ENCODE measurements at regions not wholly inside any gene's neighbourhood (a gene's known extent, or its start where the extent isn't known, plus 50 kb on each side); places are given as distances from the start of the nearest gene placed in this dataset.
"Not testable (repeated sequence)": the region's sequence is repeated elsewhere in the genome, so short reads cannot be mapped to it uniquely, and the experiment has no call there.

- H3K27me3 ChIP-seq (ENCODE audit: insufficient read depth, low read depth, low read length); H3K79me2 ChIP-seq (replicated peaks; ENCODE audit: insufficient read depth, low read length); H2AFZ ChIP-seq (ENCODE audit: low read depth, low read length); H3F3A ChIP-seq (ENCODE audit: insufficient read depth, low read length, poor library complexity, severe bottlenecking); H3K9ac ChIP-seq (ENCODE audit: low read length); H3K27ac ChIP-seq (ENCODE audit: low read length); H4K20me1 ChIP-seq (ENCODE audit: insufficient read depth); H3K36me3 ChIP-seq (ENCODE audit: insufficient read depth, low read length); H3K9me2 ChIP-seq (ENCODE audit: insufficient read depth, low read length); H3K9me3 ChIP-seq (ENCODE audit: low read length); H3K4me3 ChIP-seq (ENCODE audit: low read length); H3K4me2 ChIP-seq (ENCODE audit: low read length): not testable (repeated sequence)
Observed at GRCh38 chr10:15921423-15921945, 61.2 kb upstream of the MINDY3 start.

DNA sequence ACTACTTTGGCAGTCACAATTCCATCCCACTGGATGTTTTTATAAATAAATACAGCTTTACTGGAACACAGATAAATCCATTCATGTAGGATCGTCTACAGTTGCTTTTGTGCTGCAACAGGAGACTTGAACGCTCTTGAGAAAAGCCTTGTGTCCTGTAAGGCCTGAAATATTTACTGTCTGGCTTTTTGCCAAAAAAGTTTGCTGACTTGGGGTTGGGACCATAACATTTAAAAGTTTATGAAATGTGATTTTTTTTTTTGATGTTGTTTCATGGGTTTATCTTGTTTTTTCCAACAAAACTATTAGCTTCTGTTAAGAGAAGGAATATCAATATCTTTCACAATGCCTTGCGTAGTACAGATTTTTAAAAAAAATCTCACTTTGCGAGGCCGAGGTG is 71.1 kb upstream of the MINDY3 start:
- Histone ChIP-seq H4K20me1 (ENCODE audit: insufficient read depth) (no peaks in the 10 kb centered on the region), H3F3A (ENCODE audit: insufficient read depth, low read length, poor library complexity, severe bottlenecking) (no peaks in the 10 kb centered on the region), H3K9me3 (ENCODE audit: low read length) (no peaks in the 10 kb centered on the region), H3K4me2 (ENCODE audit: low read length) (no peak overlapping the region), H3K27me3 (ENCODE audit: insufficient read depth, low read depth, low read length) (no peaks in the 10 kb centered on the region), H2AFZ (ENCODE audit: low read depth, low read length) (no peak overlapping the region), H3K9ac (ENCODE audit: low read length) (no peak overlapping the region), H3K79me2 (replicated peaks; ENCODE audit: insufficient read depth, low read length) (no peaks in the 10 kb centered on the region), H3K36me3 (ENCODE audit: insufficient read depth, low read length) (no peaks in the 10 kb centered on the region), H3K4me3 (ENCODE audit: low read length) (no peak overlapping the region), H3K27ac (ENCODE audit: low read length) (no peak overlapping the region), H3K9me2 (ENCODE audit: insufficient read depth, low read length) (no peaks in the 10 kb centered on the region)
- TF ChIP-seq SMC3 (conservative IDR thresholded peaks at IDR 0.05; ENCODE audit: poor library complexity) = no peak
- no peak for TF ChIP-seq TAF1 (IDR thresholded peaks at IDR 0.05; ENCODE audit: low read depth)
- TF ChIP-seq EZH2 (IDR thresholded peaks at IDR 0.05; ENCODE audit: borderline replicate concordance, insufficient read depth, low read length, poor library complexity, severe bottlenecking) = no peak
- TF ChIP-seq MXI1 (conservative IDR thresholded peaks at IDR 0.05; ENCODE audit: poor library complexity, severe bottlenecking) = no peak
- TF ChIP-seq, protein P1, sequence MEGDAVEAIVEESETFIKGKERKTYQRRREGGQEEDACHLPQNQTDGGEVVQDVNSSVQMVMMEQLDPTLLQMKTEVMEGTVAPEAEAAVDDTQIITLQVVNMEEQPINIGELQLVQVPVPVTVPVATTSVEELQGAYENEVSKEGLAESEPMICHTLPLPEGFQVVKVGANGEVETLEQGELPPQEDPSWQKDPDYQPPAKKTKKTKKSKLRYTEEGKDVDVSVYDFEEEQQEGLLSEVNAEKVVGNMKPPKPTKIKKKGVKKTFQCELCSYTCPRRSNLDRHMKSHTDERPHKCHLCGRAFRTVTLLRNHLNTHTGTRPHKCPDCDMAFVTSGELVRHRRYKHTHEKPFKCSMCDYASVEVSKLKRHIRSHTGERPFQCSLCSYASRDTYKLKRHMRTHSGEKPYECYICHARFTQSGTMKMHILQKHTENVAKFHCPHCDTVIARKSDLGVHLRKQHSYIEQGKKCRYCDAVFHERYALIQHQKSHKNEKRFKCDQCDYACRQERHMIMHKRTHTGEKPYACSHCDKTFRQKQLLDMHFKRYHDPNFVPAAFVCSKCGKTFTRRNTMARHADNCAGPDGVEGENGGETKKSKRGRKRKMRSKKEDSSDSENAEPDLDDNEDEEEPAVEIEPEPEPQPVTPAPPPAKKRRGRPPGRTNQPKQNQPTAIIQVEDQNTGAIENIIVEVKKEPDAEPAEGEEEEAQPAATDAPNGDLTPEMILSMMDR (IDR thresholded peaks at IDR 0.05; ENCODE audit: poor library complexity, severe bottlenecking) = no peak
- TF ChIP-seq EP300 (conservative IDR thresholded peaks at IDR 0.05; ENCODE audit: poor library complexity, severe bottlenecking) = no peak
- TF ChIP-seq RAD21 (conservative IDR thresholded peaks at IDR 0.05) = no peak
- TF ChIP-seq POLR2AphosphoS5 (IDR thresholded peaks at IDR 0.05) = no peak
- TF ChIP-seq, protein P2, sequence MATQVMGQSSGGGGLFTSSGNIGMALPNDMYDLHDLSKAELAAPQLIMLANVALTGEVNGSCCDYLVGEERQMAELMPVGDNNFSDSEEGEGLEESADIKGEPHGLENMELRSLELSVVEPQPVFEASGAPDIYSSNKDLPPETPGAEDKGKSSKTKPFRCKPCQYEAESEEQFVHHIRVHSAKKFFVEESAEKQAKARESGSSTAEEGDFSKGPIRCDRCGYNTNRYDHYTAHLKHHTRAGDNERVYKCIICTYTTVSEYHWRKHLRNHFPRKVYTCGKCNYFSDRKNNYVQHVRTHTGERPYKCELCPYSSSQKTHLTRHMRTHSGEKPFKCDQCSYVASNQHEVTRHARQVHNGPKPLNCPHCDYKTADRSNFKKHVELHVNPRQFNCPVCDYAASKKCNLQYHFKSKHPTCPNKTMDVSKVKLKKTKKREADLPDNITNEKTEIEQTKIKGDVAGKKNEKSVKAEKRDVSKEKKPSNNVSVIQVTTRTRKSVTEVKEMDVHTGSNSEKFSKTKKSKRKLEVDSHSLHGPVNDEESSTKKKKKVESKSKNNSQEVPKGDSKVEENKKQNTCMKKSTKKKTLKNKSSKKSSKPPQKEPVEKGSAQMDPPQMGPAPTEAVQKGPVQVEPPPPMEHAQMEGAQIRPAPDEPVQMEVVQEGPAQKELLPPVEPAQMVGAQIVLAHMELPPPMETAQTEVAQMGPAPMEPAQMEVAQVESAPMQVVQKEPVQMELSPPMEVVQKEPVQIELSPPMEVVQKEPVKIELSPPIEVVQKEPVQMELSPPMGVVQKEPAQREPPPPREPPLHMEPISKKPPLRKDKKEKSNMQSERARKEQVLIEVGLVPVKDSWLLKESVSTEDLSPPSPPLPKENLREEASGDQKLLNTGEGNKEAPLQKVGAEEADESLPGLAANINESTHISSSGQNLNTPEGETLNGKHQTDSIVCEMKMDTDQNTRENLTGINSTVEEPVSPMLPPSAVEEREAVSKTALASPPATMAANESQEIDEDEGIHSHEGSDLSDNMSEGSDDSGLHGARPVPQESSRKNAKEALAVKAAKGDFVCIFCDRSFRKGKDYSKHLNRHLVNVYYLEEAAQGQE (IDR thresholded peaks at IDR 0.05; ENCODE audit: borderline replicate concordance) = no peak

GRCh38 chr10:15939543-15939942 is 79.2 kb upstream of the MINDY3 start:
- H3K9ac ChIP-seq (ENCODE audit: low read length); H3K4me3 ChIP-seq (ENCODE audit: low read length); H3K27me3 ChIP-seq (ENCODE audit: insufficient read depth, low read depth, low read length); H4K20me1 ChIP-seq (ENCODE audit: insufficient read depth); H3K79me2 ChIP-seq (replicated peaks; ENCODE audit: insufficient read depth, low read length); H2AFZ ChIP-seq (ENCODE audit: low read depth, low read length); H3F3A ChIP-seq (ENCODE audit: insufficient read depth, low read length, poor library complexity, severe bottlenecking); H3K9me2 ChIP-seq (ENCODE audit: insufficient read depth, low read length); H3K27ac ChIP-seq (ENCODE audit: low read length); H3K36me3 ChIP-seq (ENCODE audit: insufficient read depth, low read length); H3K4me2 ChIP-seq (ENCODE audit: low read length); H3K9me3 ChIP-seq (ENCODE audit: low read length): not testable (repeated sequence)
